HCT116 (cell line): ENCODE measurements at regions not wholly inside any gene's neighbourhood (a gene's known extent, or its start where the extent isn't known, plus 50 kb on each side); places are given as distances from the start of the nearest gene placed in this dataset.

ENCODE experiments used
- ATAC-seq: fragments of 200-7000 bp; cut with Tn5 transposase; 2 replicates; pipeline ENCODE4 v1.9.1; 2020; ENCODE audit warnings: mild to moderate bottlenecking, moderate library complexity
- BruUV-seq: library from RNA; stranded (reverse); fragments of 400-500 nt; replicated peaks from 2 replicates; lab custom pipeline; 2021; lab: Mats Ljungman, UMichigan
- CTCF ChIA-PET: fragments of 300-600 bp; sonication (Branson Sonifier 250); formaldehyde crosslinking; loops from one replicate; lab custom pipeline; 2021; ENCODE audit warnings: antibody characterized with exemption; lab: Charles Lee
- POLR2A ChIA-PET: fragments of 300-600, 350-600 bp; sonication (Branson Sonifier 250); formaldehyde crosslinking; loops from one replicate; lab custom pipeline; 2021; ENCODE audit warnings: antibody characterized with exemption; lab: Charles Lee
- RAD21 ChIA-PET, 2 experiments: fragments of 300-600 bp; sonication (Branson Sonifier 250); formaldehyde crosslinking; loops; one replicate each; lab custom pipeline; 2023; ENCODE audit warnings: low total read pairs in 2 of 2; ENCODE audit not compliant: uncharacterized antibody in 2 of 2, unreplicated experiment in 2 of 2, low non-redundant PET in 1 of 2; lab: Charles Lee
- DNase-seq: peaks from one replicate; pipeline ENCODE4 v3.0.0-alpha.2; 2010; ENCODE audit warnings: low read depth, low spot score
- H2AFZ ChIP-seq: fragments of 200-600 bp; shearing (Covaris generic), sonication (generic); 2 replicates; pipeline ENCODE4 v1.6.1; 2017; ENCODE audit warnings: low read depth, mixed run types, mixed read lengths, antibody characterized with exemption, low read length; ENCODE audit not compliant: poor library complexity, severe bottlenecking
- H3K27ac ChIP-seq: 2 replicates; pipeline ENCODE4 v1.5.1; 2012; ENCODE audit warnings: low read depth, low read length
- H3K27me3 ChIP-seq: fragments of 200-600 bp; sonication (generic); 2 replicates; pipeline ENCODE4 v1.6.1; 2016; ENCODE audit warnings: mixed run types, low read length, mixed read lengths; ENCODE audit not compliant: insufficient read depth
- H3K36me3 ChIP-seq, 2 experiments: fragments of 200-500 bp in 1 of 2; fragments of 200-600 bp in 1 of 2; sonication (Bioruptor generic) in 1 of 2; sonication (generic) in 1 of 2; 2 replicates each; pipeline versions ENCODE4 v1.5.1 to v1.6.1; 2014 to 2016; ENCODE audit warnings: low read length in 2 of 2, inconsistent platforms in 1 of 2, mixed read lengths in 1 of 2, mixed run types in 1 of 2; ENCODE audit not compliant: insufficient read depth in 2 of 2, control insufficient read depth in 1 of 2
- H3K4me1 ChIP-seq, 2 experiments: fragments of 200-600 bp in 1 of 2; sonication (generic) in 1 of 2; 2 replicates each; pipeline versions ENCODE4 v1.5.1 to v1.6.1; 2012 to 2017; ENCODE audit warnings: low read length in 2 of 2, inconsistent platforms in 1 of 2, mild to moderate bottlenecking in 1 of 2, mixed read lengths in 1 of 2, mixed run types in 1 of 2, moderate library complexity in 1 of 2; ENCODE audit not compliant: insufficient read depth in 2 of 2, control insufficient read depth in 1 of 2
- H3K4me2 ChIP-seq: fragments of 200-600 bp; sonication (generic); 2 replicates; pipeline ENCODE4 v1.6.1; 2017; ENCODE audit warnings: mixed run types, low read length, mixed read lengths
- H3K4me3 ChIP-seq, 2 experiments: fragments of 200-600 bp in 1 of 2; sonication (generic) in 1 of 2; replicated peaks in 1 of 2; 2 replicates each; pipeline ENCODE4 v1.5.1; 2011 to 2016; ENCODE audit warnings: low read length in 2 of 2, control low read depth in 1 of 2, low read depth in 1 of 2, mild to moderate bottlenecking in 1 of 2, mixed read lengths in 1 of 2, mixed run types in 1 of 2
- H3K79me2 ChIP-seq: fragments of 200-600 bp; sonication (generic); 2 replicates; pipeline ENCODE4 v1.6.1; 2017; ENCODE audit warnings: mild to moderate bottlenecking, mixed run types, low read length, moderate library complexity, mixed read lengths; ENCODE audit not compliant: insufficient read depth
- H3K9ac ChIP-seq: fragments of 200-600 bp; sonication (generic); 2 replicates; pipeline ENCODE4 v1.6.1; 2016; ENCODE audit warnings: low read length, mixed read lengths
- H3K9me2 ChIP-seq: fragments of 200-600 bp; sonication (generic), shearing (Covaris generic); 2 replicates; pipeline ENCODE4 v1.6.1; 2017; ENCODE audit warnings: mixed run types, mild to moderate bottlenecking, moderate library complexity; ENCODE audit not compliant: insufficient read depth
- H3K9me3 ChIP-seq, 2 experiments: fragments of 200-500 bp in 1 of 2; fragments of 200-600 bp in 1 of 2; sonication (Bioruptor generic) in 1 of 2; sonication (generic) in 1 of 2; 2 replicates each; pipeline ENCODE4 v1.6.1; 2014 to 2017; ENCODE audit warnings: low read length in 2 of 2, mixed read lengths in 2 of 2, inconsistent platforms in 1 of 2, low read depth in 1 of 2, mild to moderate bottlenecking in 1 of 2, mixed run types in 1 of 2, moderate library complexity in 1 of 2; ENCODE audit not compliant: control insufficient read depth in 1 of 2, insufficient read depth in 1 of 2
- H4K20me1 ChIP-seq: fragments of 200-600 bp; sonication (generic), shearing (Covaris generic); 2 replicates; pipeline ENCODE4 v1.6.1; 2017; ENCODE audit warnings: mixed run types, mild to moderate bottlenecking, moderate library complexity; ENCODE audit not compliant: insufficient read depth
- CBX3 ChIP-seq: IDR thresholded peaks from 2 replicates; pipeline ENCODE4 v1.6.1; 2012; ENCODE audit warnings: low read depth
- CEBPB ChIP-seq: IDR thresholded peaks from 2 replicates; pipeline ENCODE4 v1.6.1; 2012; ENCODE audit warnings: low read depth
- EGR1 ChIP-seq: IDR thresholded peaks from 2 replicates; pipeline ENCODE4 v1.6.1; 2012; ENCODE audit warnings: low read depth
- EZH2 ChIP-seq: fragments of 200-600 bp; sonication (generic); IDR thresholded peaks from 2 replicates; pipeline ENCODE4 v1.6.1; 2017; ENCODE audit warnings: antibody characterized with exemption, mixed run types
- EZH2phosphoT487 ChIP-seq: fragments of 200-600 bp; IDR thresholded peaks from 2 replicates; pipeline ENCODE4 v1.6.1; 2018; ENCODE audit warnings: antibody characterized with exemption, borderline replicate concordance
- FOSL1 ChIP-seq: IDR thresholded peaks from 2 replicates; pipeline ENCODE4 v1.6.1; 2012; ENCODE audit warnings: low read depth
- JUND ChIP-seq: IDR thresholded peaks from 2 replicates; pipeline ENCODE4 v1.6.1; 2012
- RAD21 ChIP-seq: IDR thresholded peaks from 2 replicates; pipeline ENCODE4 v1.6.1; 2012; ENCODE audit warnings: low read depth, mild to moderate bottlenecking
- SIN3A ChIP-seq: IDR thresholded peaks from 2 replicates; pipeline ENCODE4 v1.6.1; 2012; ENCODE audit warnings: low read depth
- SP1 ChIP-seq: IDR thresholded peaks from 2 replicates; pipeline ENCODE4 v1.6.1; 2012; ENCODE audit warnings: low read depth
- SRF ChIP-seq: IDR thresholded peaks from 2 replicates; pipeline ENCODE4 v1.6.1; 2012; ENCODE audit warnings: low read depth
- TCF7L2 ChIP-seq: IDR thresholded peaks from 2 replicates; pipeline ENCODE4 v1.7.0; 2011; ENCODE audit warnings: borderline replicate concordance, inconsistent platforms; ENCODE audit not compliant: insufficient read depth, insufficient read length; ENCODE audit errors: extremely low read depth
- YY1 ChIP-seq: IDR thresholded peaks from 2 replicates; pipeline ENCODE4 v1.6.1; 2011; ENCODE audit warnings: low read length, low read depth, moderate library complexity, mild to moderate bottlenecking; ENCODE audit not compliant: insufficient replicate concordance; ENCODE audit errors: extremely low read depth
- ZFX ChIP-seq: fragments of 450-650 bp; IDR thresholded peaks from 2 replicates; pipeline ENCODE4 v1.6.1; 2017
- intact Hi-C: fragments of 100-400 bp; cut with micrococcal nuclease; formaldehyde crosslinking; loops from 2 replicates; pipeline ENCODE4 v1.10.0; 2022
- TF ChIP-seq, protein P1 (sequence below): IDR thresholded peaks from 2 replicates; pipeline ENCODE4 v1.6.1; 2011; ENCODE audit warnings: mild to moderate bottlenecking, low read length, moderate library complexity; ENCODE audit not compliant: insufficient replicate concordance; ENCODE audit errors: extremely low read depth
- TF ChIP-seq, protein P2 (sequence below): IDR thresholded peaks from 2 replicates; pipeline ENCODE4 v1.6.1; 2012; ENCODE audit warnings: low read depth
- TF ChIP-seq, protein P3 (sequence below): IDR thresholded peaks from 2 replicates; pipeline ENCODE4 v1.6.1; 2012
- TF ChIP-seq, protein P4 (sequence below): IDR thresholded peaks from 2 replicates; pipeline ENCODE4 v1.6.1; 2012
- TF ChIP-seq, protein P5 (sequence below), 3 experiments: fragments of 200-600 bp in 1 of 3; sonication (generic) in 1 of 3; IDR thresholded peaks in 2 of 3; conservative IDR thresholded peaks in 1 of 3; 2 replicates each; pipeline ENCODE4 v1.5.1; 2012 to 2017; ENCODE audit warnings: low read depth in 2 of 3, low read length in 2 of 3, antibody characterized with exemption in 1 of 3, borderline replicate concordance in 1 of 3, control low read depth in 1 of 3, mild to moderate bottlenecking in 1 of 3, mixed read lengths in 1 of 3, mixed run types in 1 of 3, moderate library complexity in 1 of 3; ENCODE audit not compliant: insufficient read depth in 1 of 3

DNA sequence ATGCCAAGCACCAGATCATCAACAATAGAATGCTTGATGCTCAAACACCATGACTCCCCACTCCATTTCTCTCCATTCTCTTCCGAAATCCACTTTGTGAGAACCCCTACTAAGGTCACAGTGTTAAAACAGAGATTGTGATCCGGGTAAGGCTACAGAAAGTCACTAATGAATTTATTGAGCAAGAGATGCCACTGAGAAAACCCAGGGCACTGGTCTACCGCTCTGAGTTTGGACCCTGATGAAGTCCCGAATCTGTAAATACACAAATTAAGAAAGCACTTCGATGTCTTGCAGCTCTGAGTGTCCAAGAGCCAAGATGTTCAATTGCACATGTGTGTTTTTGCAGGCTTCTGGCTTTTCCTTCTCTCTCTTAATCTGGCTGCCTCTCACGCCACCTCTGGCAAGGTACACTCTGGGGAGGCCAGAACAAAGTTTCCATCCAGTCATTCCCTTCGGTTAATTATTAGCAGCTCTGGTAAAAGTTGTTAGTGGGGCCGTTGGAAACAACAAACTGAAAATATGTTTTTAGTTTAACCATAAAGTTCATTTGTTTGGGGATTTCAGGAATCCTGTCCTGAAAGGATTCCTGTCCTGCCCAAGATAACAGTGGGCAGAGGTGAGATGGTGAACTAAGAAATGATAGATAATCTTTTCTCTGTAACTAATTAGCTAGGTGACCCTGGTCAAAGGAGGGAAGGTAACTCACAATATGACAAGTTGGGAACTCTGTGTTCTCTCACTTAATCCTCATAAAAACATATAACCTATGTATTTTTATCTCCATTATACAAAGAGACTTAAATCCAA, 75.4 kb downstream of the BTG1 start:
- intact Hi-C loops = no loop called here
- DNase-seq (no peak), ATAC-seq (no peak)
- no peak overlapping the region for H3K4me2 ChIP-seq
- no peak overlapping the region for H3K27ac ChIP-seq
- RAD21 ChIA-PET = no interaction called here
- H3K79me2 ChIP-seq = no peaks in the 10 kb centered on the region
- H3K9me3 ChIP-seq = no peaks in the 10 kb centered on the region
- H3K4me1 ChIP-seq = peaks cover 0 to 5% of the 10 kb centered on the region in 2 experiments; a peak in 1 of 4 replicates
- H3K27me3 ChIP-seq = no peaks in the 10 kb centered on the region
- H2AFZ ChIP-seq = no peak overlapping the region
- POLR2A ChIA-PET = no interaction called here
- H3K9ac ChIP-seq = no peak overlapping the region
- no peaks in the 10 kb centered on the region for H3K9me2 ChIP-seq
- no peaks in the 10 kb centered on the region for H3K36me3 ChIP-seq
- H4K20me1 ChIP-seq = no peaks in the 10 kb centered on the region
- no peak for TF ChIP-seq CBX3
- no peak for TF ChIP-seq SIN3A
- TF ChIP-seq EZH2 = no peak
- TF ChIP-seq, protein P1, sequence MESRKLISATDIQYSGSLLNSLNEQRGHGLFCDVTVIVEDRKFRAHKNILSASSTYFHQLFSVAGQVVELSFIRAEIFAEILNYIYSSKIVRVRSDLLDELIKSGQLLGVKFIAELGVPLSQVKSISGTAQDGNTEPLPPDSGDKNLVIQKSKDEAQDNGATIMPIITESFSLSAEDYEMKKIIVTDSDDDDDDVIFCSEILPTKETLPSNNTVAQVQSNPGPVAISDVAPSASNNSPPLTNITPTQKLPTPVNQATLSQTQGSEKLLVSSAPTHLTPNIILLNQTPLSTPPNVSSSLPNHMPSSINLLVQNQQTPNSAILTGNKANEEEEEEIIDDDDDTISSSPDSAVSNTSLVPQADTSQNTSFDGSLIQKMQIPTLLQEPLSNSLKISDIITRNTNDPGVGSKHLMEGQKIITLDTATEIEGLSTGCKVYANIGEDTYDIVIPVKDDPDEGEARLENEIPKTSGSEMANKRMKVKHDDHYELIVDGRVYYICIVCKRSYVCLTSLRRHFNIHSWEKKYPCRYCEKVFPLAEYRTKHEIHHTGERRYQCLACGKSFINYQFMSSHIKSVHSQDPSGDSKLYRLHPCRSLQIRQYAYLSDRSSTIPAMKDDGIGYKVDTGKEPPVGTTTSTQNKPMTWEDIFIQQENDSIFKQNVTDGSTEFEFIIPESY = no peak
- no peak for TF ChIP-seq EGR1
- TF ChIP-seq JUND = no peak
- no peak for TF ChIP-seq CEBPB
- TF ChIP-seq, protein P2, sequence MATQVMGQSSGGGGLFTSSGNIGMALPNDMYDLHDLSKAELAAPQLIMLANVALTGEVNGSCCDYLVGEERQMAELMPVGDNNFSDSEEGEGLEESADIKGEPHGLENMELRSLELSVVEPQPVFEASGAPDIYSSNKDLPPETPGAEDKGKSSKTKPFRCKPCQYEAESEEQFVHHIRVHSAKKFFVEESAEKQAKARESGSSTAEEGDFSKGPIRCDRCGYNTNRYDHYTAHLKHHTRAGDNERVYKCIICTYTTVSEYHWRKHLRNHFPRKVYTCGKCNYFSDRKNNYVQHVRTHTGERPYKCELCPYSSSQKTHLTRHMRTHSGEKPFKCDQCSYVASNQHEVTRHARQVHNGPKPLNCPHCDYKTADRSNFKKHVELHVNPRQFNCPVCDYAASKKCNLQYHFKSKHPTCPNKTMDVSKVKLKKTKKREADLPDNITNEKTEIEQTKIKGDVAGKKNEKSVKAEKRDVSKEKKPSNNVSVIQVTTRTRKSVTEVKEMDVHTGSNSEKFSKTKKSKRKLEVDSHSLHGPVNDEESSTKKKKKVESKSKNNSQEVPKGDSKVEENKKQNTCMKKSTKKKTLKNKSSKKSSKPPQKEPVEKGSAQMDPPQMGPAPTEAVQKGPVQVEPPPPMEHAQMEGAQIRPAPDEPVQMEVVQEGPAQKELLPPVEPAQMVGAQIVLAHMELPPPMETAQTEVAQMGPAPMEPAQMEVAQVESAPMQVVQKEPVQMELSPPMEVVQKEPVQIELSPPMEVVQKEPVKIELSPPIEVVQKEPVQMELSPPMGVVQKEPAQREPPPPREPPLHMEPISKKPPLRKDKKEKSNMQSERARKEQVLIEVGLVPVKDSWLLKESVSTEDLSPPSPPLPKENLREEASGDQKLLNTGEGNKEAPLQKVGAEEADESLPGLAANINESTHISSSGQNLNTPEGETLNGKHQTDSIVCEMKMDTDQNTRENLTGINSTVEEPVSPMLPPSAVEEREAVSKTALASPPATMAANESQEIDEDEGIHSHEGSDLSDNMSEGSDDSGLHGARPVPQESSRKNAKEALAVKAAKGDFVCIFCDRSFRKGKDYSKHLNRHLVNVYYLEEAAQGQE = no peak
- no peak for TF ChIP-seq FOSL1
- TF ChIP-seq TCF7L2 = no peak
- TF ChIP-seq, protein P3, sequence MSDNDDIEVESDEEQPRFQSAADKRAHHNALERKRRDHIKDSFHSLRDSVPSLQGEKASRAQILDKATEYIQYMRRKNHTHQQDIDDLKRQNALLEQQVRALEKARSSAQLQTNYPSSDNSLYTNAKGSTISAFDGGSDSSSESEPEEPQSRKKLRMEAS = no peak
- TF ChIP-seq ZFX = no peak
- no peak for TF ChIP-seq SP1
- TF ChIP-seq EZH2phosphoT487 = no peak
- TF ChIP-seq, protein P4, sequence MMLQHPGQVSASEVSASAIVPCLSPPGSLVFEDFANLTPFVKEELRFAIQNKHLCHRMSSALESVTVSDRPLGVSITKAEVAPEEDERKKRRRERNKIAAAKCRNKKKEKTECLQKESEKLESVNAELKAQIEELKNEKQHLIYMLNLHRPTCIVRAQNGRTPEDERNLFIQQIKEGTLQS = no peak
- TF ChIP-seq, protein P5, sequence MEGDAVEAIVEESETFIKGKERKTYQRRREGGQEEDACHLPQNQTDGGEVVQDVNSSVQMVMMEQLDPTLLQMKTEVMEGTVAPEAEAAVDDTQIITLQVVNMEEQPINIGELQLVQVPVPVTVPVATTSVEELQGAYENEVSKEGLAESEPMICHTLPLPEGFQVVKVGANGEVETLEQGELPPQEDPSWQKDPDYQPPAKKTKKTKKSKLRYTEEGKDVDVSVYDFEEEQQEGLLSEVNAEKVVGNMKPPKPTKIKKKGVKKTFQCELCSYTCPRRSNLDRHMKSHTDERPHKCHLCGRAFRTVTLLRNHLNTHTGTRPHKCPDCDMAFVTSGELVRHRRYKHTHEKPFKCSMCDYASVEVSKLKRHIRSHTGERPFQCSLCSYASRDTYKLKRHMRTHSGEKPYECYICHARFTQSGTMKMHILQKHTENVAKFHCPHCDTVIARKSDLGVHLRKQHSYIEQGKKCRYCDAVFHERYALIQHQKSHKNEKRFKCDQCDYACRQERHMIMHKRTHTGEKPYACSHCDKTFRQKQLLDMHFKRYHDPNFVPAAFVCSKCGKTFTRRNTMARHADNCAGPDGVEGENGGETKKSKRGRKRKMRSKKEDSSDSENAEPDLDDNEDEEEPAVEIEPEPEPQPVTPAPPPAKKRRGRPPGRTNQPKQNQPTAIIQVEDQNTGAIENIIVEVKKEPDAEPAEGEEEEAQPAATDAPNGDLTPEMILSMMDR (IDR thresholded peaks at IDR 0.05 in 2 of 3, conservative IDR thresholded peaks at IDR 0.05 in 1 of 3; ENCODE audit: borderline replicate concordance in 1 of 3, insufficient read depth in 1 of 3, low read depth in 2 of 3, low read length in 2 of 3) = no peak
- no peak for TF ChIP-seq RAD21
- TF ChIP-seq SRF = no peak
- TF ChIP-seq YY1 = no peak
- CTCF ChIA-PET = no interaction called here
- no TSS peak for BruUV-seq
- no peak overlapping the region for H3K4me3 ChIP-seq
